Endodermal cell (in vitro differentiated cells): ENCODE measurements at regions not wholly inside any gene's neighbourhood (a gene's known extent, or its start where the extent isn't known, plus 50 kb on each side); places are given as distances from the start of the nearest gene placed in this dataset.

Source experiments
- DNase-seq: peaks from one replicate; pipeline ENCODE4 v3.0.0-alpha.2; 2017
- H3K27ac ChIP-seq: 2 replicates; pipeline ENCODE4 v1.5.1; 2013; ENCODE audit warnings: mild to moderate bottlenecking, low read depth, low read length, moderate library complexity
- H3K27me3 ChIP-seq: 2 replicates; pipeline ENCODE4 v1.6.1; 2013; ENCODE audit warnings: mild to moderate bottlenecking, low read length, moderate library complexity; ENCODE audit not compliant: insufficient read depth, control insufficient read depth, poor library complexity, severe bottlenecking
- H3K36me3 ChIP-seq: 2 replicates; pipeline ENCODE4 v1.7.0; 2013; ENCODE audit warnings: mild to moderate bottlenecking, low read length, moderate library complexity; ENCODE audit not compliant: control insufficient read depth, insufficient read depth
- H3K4me1 ChIP-seq: one replicate; pipeline ENCODE4 v1.7.0; 2013; ENCODE audit warnings: low read length; ENCODE audit not compliant: control insufficient read depth, insufficient read depth
- H3K4me3 ChIP-seq: 2 replicates; pipeline ENCODE4 v1.5.1; 2013; ENCODE audit warnings: mild to moderate bottlenecking, low read length, moderate library complexity
- H3K9ac ChIP-seq: 2 replicates; pipeline ENCODE4 v1.6.1; 2013; ENCODE audit warnings: mild to moderate bottlenecking, low read length, moderate library complexity; ENCODE audit not compliant: poor library complexity, severe bottlenecking; ENCODE audit errors: extremely low read depth
- H3K9me3 ChIP-seq: 2 replicates; pipeline ENCODE4 v1.6.1; 2013; ENCODE audit warnings: mild to moderate bottlenecking, low read length, moderate library complexity; ENCODE audit not compliant: control insufficient read depth
- H3K27ac Mint-ChIP-seq: 2 replicates; pipeline ENCODE4 v1.8.0; 2020; ENCODE audit warnings: mixed read lengths
- H3K27me3 Mint-ChIP-seq: 2 replicates; pipeline ENCODE4 v1.8.0; 2021; ENCODE audit warnings: mild to moderate bottlenecking, mixed read lengths; ENCODE audit not compliant: insufficient read depth
- H3K36me3 Mint-ChIP-seq: 2 replicates; pipeline ENCODE4 v1.8.0; 2020; ENCODE audit warnings: low read depth, mixed read lengths
- H3K4me1 Mint-ChIP-seq: 2 replicates; pipeline ENCODE4 v1.8.0; 2020; ENCODE audit warnings: mixed read lengths
- H3K4me3 Mint-ChIP-seq: 2 replicates; pipeline ENCODE4 v1.8.0; 2020; ENCODE audit warnings: mild to moderate bottlenecking, moderate library complexity, mixed read lengths
- H3K9me3 Mint-ChIP-seq: 2 replicates; pipeline ENCODE4 v1.8.0; 2020; ENCODE audit warnings: mild to moderate bottlenecking, mixed read lengths
- WGBS, 2 experiments: methylation state at CpG; one replicate each; pipeline versions ENCODE4 v1.1.5 to v1.1.7; 2013; ENCODE audit warnings: missing lambda C conversion rate in 2 of 2, mixed read lengths in 1 of 2; ENCODE audit not compliant: insufficient coverage in 1 of 2, insufficient read length in 1 of 2; 5-methylcytosine and 5-hydroxymethylcytosine counted together
- TF ChIP-seq, protein P1 (sequence below): fragments of 200-600 bp; sonication (generic); conservative IDR thresholded peaks from 2 replicates; pipeline ENCODE4 v1.5.0; 2021; ENCODE audit warnings: antibody characterized with exemption, mild to moderate bottlenecking

DNA sequence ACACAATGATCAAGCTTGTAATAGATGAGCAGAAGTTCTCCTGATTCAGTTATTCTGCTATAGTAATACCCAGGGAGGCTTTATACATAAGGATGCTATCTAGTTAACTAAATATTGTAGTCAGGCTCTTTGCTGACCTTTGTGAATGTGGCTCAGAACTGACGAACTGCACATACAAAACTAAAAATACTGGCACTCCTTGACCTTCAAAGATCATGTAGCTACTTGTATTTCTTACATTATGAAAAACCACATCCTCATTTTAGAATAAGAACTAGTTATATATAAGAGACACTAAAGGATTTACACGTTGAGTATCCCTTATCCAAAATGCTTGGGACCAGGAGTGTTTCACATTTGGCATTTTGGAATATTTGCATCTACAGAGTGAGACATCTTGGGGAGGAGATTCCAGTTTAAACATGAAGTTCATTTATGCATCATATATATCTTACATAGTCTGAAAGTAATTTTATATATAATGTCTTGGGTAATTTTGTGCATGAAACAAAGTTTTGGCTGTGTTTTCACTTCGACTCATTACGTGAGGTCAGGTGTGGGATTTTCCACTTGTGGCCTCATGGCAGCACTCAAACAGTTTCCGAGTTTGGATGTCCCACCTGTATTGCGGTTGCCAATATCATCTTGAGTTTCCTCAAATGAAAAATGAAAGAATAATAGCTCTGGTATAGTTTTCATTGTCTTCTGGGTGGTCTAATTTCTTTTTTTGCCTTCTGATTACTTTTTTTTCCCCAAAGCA, 58.4 kb upstream of the FBXL7 start:
- TF ChIP-seq, protein P1, sequence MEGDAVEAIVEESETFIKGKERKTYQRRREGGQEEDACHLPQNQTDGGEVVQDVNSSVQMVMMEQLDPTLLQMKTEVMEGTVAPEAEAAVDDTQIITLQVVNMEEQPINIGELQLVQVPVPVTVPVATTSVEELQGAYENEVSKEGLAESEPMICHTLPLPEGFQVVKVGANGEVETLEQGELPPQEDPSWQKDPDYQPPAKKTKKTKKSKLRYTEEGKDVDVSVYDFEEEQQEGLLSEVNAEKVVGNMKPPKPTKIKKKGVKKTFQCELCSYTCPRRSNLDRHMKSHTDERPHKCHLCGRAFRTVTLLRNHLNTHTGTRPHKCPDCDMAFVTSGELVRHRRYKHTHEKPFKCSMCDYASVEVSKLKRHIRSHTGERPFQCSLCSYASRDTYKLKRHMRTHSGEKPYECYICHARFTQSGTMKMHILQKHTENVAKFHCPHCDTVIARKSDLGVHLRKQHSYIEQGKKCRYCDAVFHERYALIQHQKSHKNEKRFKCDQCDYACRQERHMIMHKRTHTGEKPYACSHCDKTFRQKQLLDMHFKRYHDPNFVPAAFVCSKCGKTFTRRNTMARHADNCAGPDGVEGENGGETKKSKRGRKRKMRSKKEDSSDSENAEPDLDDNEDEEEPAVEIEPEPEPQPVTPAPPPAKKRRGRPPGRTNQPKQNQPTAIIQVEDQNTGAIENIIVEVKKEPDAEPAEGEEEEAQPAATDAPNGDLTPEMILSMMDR = no peak
- 92 to 93% methylated on average over 4 to 6 of the region's 6 CpGs for WGBS, 2 experiments

DNA sequence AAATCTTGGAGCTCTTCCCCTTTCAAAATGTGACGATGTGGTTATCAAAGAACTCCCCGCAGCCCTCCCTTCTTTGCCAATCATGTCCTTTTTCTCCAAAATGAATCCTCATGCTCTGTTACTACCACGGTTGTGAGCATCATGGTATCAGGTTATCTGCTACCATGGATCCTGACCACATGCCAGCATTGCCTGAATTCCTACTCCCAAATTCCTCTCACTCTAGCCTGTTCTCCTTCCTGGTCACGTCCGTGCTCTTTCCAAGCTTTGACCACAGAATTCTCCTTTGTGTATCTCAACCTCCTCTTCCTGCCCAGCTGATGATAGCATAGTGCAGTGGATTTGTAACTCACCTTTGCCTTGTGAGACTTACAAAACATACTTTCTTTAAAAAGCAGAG, 59.5 kb upstream of the FBXL7 start:
- Histone ChIP-seq H3K27ac (no peak overlapping the region), H3K27me3 (no peaks in the 10 kb centered on the region), H3K9ac (no peak overlapping the region), H3K4me1 (no peaks in the 10 kb centered on the region), H3K9me3 (no peaks in the 10 kb centered on the region), H3K36me3 (no peaks in the 10 kb centered on the region), H3K4me3 (no peak overlapping the region)
- TF ChIP-seq, protein P1 = no peak
- no peak for DNase-seq
- Mint-ChIP-seq H3K27me3 (no peaks in the 10 kb centered on the region), H3K27ac (no peak overlapping the region), H3K36me3 (no peaks in the 10 kb centered on the region), H3K9me3 (no peaks in the 10 kb centered on the region), H3K4me1 (peaks cover 3% of the 10 kb centered on the region), H3K4me3 (no peak overlapping the region)
- WGBS, 2 experiments = 88 to 94% methylated on average over 3 to 5 of the region's 5 CpGs

More for the DNA sequence above, 58.4 kb upstream of the FBXL7 start:
- H3K4me3 ChIP-seq = no peak overlapping the region
- Mint-ChIP-seq H3K27me3 (no peaks in the 10 kb centered on the region), H3K9me3 (no peaks in the 10 kb centered on the region), H3K4me1 (peaks cover 7% of the 10 kb centered on the region), H3K4me3 (no peak overlapping the region), H3K27ac (no peak overlapping the region), H3K36me3 (no peaks in the 10 kb centered on the region)
- H3K9me3 ChIP-seq = no peaks in the 10 kb centered on the region
- peaks cover 6% of the 10 kb centered on the region for H3K4me1 ChIP-seq
- H3K27me3 ChIP-seq = no peaks in the 10 kb centered on the region
- no peak overlapping the region for H3K27ac ChIP-seq
- no peak overlapping the region for H3K9ac ChIP-seq
- no peaks in the 10 kb centered on the region for H3K36me3 ChIP-seq
- DNase-seq = no peak

DNA sequence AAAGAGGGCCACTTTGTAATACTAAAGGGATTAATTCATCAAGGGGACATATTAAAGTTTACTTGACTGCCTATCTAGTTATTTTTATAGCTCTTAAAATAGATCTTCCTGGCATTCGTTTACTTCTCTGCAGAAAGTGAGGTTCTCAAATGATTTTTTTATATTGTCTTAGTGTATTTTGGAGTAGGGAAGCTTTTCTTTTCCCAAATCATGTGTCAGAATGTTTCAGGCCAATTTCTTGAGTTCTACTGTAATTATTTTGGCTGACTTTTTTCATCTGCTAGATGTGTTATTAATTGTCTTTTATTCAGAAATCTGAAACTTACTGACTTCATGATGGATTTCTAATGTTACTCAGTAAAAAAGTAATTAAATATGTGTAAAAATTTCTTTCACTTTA, 60.2 kb upstream of the FBXL7 start:
- Mint-ChIP-seq H3K4me3 (no peak overlapping the region), H3K27me3 (no peaks in the 10 kb centered on the region), H3K4me1 (peaks cover 3% of the 10 kb centered on the region), H3K36me3 (no peaks in the 10 kb centered on the region), H3K27ac (no peak overlapping the region), H3K9me3 (no peaks in the 10 kb centered on the region)
- Histone ChIP-seq H3K36me3 (no peaks in the 10 kb centered on the region), H3K4me1 (no peaks in the 10 kb centered on the region), H3K9ac (no peak overlapping the region), H3K9me3 (no peaks in the 10 kb centered on the region), H3K27ac (no peak overlapping the region), H3K4me3 (no peak overlapping the region), H3K27me3 (no peaks in the 10 kb centered on the region)
- DNase-seq = no peak
- WGBS, 2 experiments = 85% methylated on average over 1 of the region's 1 CpG; no CpG with 5 or more reads in 1 of the 2 experiments
- TF ChIP-seq, protein P1 = no peak
